Neural cell (in vitro differentiated cells): ENCODE measurements at regions not wholly inside any gene's neighbourhood (a gene's known extent, or its start where the extent isn't known, plus 50 kb on each side); places are given as distances from the start of the nearest gene placed in this dataset.

Source experiments
- H2AFZ ChIP-seq: fragments of 200-600, 300-800 bp; sonication (generic), shearing (Covaris generic); 2 replicates; pipeline ENCODE4 v1.6.0; 2014; ENCODE audit warnings: low read depth, mild to moderate bottlenecking, antibody characterized with exemption, low read length, moderate library complexity
- H3F3A ChIP-seq: fragments of 200-600 bp; shearing (Covaris generic); 2 replicates; pipeline ENCODE4 v1.6.1; 2016; ENCODE audit warnings: mild to moderate bottlenecking, moderate library complexity, mixed read lengths, antibody characterized with exemption, low read length; ENCODE audit not compliant: insufficient read depth, poor library complexity, severe bottlenecking
- H3K27ac ChIP-seq: fragments of 200-600, 300-800 bp; sonication (generic), shearing (Covaris generic); 2 replicates; pipeline ENCODE4 v1.5.1; 2014; ENCODE audit warnings: mild to moderate bottlenecking, low read length, moderate library complexity
- H3K27me3 ChIP-seq: fragments of 300-800, 200-600 bp; sonication (generic), shearing (Covaris generic); 2 replicates; pipeline ENCODE4 v1.6.0; 2014; ENCODE audit warnings: mild to moderate bottlenecking, low read depth, low read length, moderate library complexity; ENCODE audit not compliant: insufficient read depth
- H3K36me3 ChIP-seq: fragments of 300-800, 200-600 bp; sonication (generic), shearing (Covaris generic); 2 replicates; pipeline ENCODE4 v1.5.1; 2014; ENCODE audit warnings: mild to moderate bottlenecking, antibody characterized with exemption, low read length, moderate library complexity; ENCODE audit not compliant: insufficient read depth
- H3K4me2 ChIP-seq: fragments of 300-800, 200-600 bp; sonication (generic), shearing (Covaris generic); 2 replicates; pipeline ENCODE4 v1.6.0; 2014; ENCODE audit warnings: mild to moderate bottlenecking, low read length
- H3K4me3 ChIP-seq: fragments of 300-800, 200-600 bp; sonication (generic), shearing (Covaris generic); 2 replicates; pipeline ENCODE4 v1.5.1; 2014; ENCODE audit warnings: mild to moderate bottlenecking, low read length, moderate library complexity
- H3K79me2 ChIP-seq: fragments of 200-600 bp; shearing (Covaris generic); replicated peaks from 2 replicates; pipeline ENCODE4 v1.6.0; 2014; ENCODE audit warnings: mild to moderate bottlenecking, low read length, moderate library complexity; ENCODE audit not compliant: insufficient read depth
- H3K9ac ChIP-seq: fragments of 300-800, 200-600 bp; sonication (generic), shearing (Covaris generic); 2 replicates; pipeline ENCODE4 v1.6.1; 2016; ENCODE audit warnings: mild to moderate bottlenecking, low read length, mixed read lengths
- H3K9me2 ChIP-seq: fragments of 200-600 bp; shearing (Covaris generic); 2 replicates; pipeline ENCODE4 v1.6.1; 2016; ENCODE audit warnings: mild to moderate bottlenecking, low read length, mixed read lengths; ENCODE audit not compliant: insufficient read depth
- H3K9me3 ChIP-seq: fragments of 200-600, 300-800 bp; sonication (generic), shearing (Covaris generic); 2 replicates; pipeline ENCODE4 v1.6.1; 2016; ENCODE audit warnings: mild to moderate bottlenecking, mixed run types, low read length, moderate library complexity, mixed read lengths
- H4K20me1 ChIP-seq: fragments of 200-600 bp; shearing (Covaris generic); 2 replicates; pipeline ENCODE4 v1.6.1; 2016; ENCODE audit warnings: mild to moderate bottlenecking, mixed run types; ENCODE audit not compliant: insufficient read depth
- EP300 ChIP-seq: fragments of 450-650 bp; conservative IDR thresholded peaks from 2 replicates; pipeline ENCODE4 v1.6.1; 2014; ENCODE audit warnings: antibody characterized with exemption, mild to moderate bottlenecking, moderate library complexity; ENCODE audit not compliant: poor library complexity, severe bottlenecking
- EZH2 ChIP-seq: fragments of 200-600, 300-800 bp; shearing (Covaris generic), sonication (generic); IDR thresholded peaks from 2 replicates; pipeline ENCODE4 v1.6.1; 2014; ENCODE audit warnings: antibody characterized with exemption, low read length, borderline replicate concordance, mild to moderate bottlenecking; ENCODE audit not compliant: insufficient read depth, poor library complexity, severe bottlenecking
- MXI1 ChIP-seq: fragments of 450-650 bp; conservative IDR thresholded peaks from 2 replicates; pipeline ENCODE4 v1.6.1; 2014; ENCODE audit warnings: antibody characterized with exemption, mild to moderate bottlenecking; ENCODE audit not compliant: poor library complexity, severe bottlenecking
- POLR2AphosphoS5 ChIP-seq: IDR thresholded peaks from 2 replicates; pipeline ENCODE4 v1.6.1; 2012
- RAD21 ChIP-seq: fragments of 450-650 bp; conservative IDR thresholded peaks from 2 replicates; pipeline ENCODE4 v1.6.1; 2014; ENCODE audit warnings: antibody characterized with exemption, mild to moderate bottlenecking, moderate library complexity
- SMC3 ChIP-seq: fragments of 450-650 bp; conservative IDR thresholded peaks from 2 replicates; pipeline ENCODE4 v1.6.1; 2014; ENCODE audit warnings: antibody characterized with exemption, mild to moderate bottlenecking, moderate library complexity; ENCODE audit not compliant: poor library complexity
- TAF1 ChIP-seq: IDR thresholded peaks from 2 replicates; pipeline ENCODE4 v1.6.1; 2012; ENCODE audit warnings: low read depth
- TF ChIP-seq, protein P1 (sequence below): IDR thresholded peaks from 2 replicates; pipeline ENCODE4 v1.6.1; 2012; ENCODE audit warnings: borderline replicate concordance
- TF ChIP-seq, protein P2 (sequence below): fragments of 450-650 bp; IDR thresholded peaks from 2 replicates; pipeline ENCODE4 v1.5.1; 2014; ENCODE audit warnings: antibody characterized with exemption, mild to moderate bottlenecking, moderate library complexity; ENCODE audit not compliant: poor library complexity, severe bottlenecking

DNA sequence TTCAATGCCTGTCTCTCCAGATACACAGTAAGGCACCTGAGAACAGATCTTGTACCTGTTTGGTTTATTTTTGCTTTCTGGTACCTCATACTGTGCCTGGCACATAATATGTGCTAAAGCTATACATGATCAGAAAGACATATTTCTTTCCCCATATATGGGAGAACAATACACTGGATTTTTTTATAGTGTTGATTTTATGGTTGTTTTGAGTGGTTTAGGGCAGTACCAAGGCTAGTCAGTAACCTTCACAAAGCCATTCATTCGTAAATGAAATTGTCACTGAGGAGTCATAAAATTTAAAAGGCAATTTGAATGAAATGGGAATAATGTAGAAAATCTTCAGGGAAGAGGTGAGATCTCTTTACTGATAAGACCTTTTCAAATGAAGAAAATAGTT lies 810.2 kb downstream of the TUSC7 start:
- Histone ChIP-seq H3F3A (no peaks in the 10 kb centered on the region), H3K9me3 (no peaks in the 10 kb centered on the region), H2AFZ (no peak overlapping the region), H3K4me3 (no peak overlapping the region), H4K20me1 (no peaks in the 10 kb centered on the region), H3K36me3 (no peaks in the 10 kb centered on the region), H3K27me3 (no peaks in the 10 kb centered on the region), H3K4me2 (no peak overlapping the region), H3K79me2 (no peaks in the 10 kb centered on the region), H3K27ac (no peak overlapping the region), H3K9me2 (no peaks in the 10 kb centered on the region), H3K9ac (no peak overlapping the region)
- no peak for TF ChIP-seq TAF1
- TF ChIP-seq POLR2AphosphoS5: no peak
- TF ChIP-seq RAD21: no peak
- no peak for TF ChIP-seq SMC3
- TF ChIP-seq, protein P1, sequence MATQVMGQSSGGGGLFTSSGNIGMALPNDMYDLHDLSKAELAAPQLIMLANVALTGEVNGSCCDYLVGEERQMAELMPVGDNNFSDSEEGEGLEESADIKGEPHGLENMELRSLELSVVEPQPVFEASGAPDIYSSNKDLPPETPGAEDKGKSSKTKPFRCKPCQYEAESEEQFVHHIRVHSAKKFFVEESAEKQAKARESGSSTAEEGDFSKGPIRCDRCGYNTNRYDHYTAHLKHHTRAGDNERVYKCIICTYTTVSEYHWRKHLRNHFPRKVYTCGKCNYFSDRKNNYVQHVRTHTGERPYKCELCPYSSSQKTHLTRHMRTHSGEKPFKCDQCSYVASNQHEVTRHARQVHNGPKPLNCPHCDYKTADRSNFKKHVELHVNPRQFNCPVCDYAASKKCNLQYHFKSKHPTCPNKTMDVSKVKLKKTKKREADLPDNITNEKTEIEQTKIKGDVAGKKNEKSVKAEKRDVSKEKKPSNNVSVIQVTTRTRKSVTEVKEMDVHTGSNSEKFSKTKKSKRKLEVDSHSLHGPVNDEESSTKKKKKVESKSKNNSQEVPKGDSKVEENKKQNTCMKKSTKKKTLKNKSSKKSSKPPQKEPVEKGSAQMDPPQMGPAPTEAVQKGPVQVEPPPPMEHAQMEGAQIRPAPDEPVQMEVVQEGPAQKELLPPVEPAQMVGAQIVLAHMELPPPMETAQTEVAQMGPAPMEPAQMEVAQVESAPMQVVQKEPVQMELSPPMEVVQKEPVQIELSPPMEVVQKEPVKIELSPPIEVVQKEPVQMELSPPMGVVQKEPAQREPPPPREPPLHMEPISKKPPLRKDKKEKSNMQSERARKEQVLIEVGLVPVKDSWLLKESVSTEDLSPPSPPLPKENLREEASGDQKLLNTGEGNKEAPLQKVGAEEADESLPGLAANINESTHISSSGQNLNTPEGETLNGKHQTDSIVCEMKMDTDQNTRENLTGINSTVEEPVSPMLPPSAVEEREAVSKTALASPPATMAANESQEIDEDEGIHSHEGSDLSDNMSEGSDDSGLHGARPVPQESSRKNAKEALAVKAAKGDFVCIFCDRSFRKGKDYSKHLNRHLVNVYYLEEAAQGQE: no peak
- no peak for TF ChIP-seq EP300
- no peak for TF ChIP-seq MXI1
- TF ChIP-seq, protein P2, sequence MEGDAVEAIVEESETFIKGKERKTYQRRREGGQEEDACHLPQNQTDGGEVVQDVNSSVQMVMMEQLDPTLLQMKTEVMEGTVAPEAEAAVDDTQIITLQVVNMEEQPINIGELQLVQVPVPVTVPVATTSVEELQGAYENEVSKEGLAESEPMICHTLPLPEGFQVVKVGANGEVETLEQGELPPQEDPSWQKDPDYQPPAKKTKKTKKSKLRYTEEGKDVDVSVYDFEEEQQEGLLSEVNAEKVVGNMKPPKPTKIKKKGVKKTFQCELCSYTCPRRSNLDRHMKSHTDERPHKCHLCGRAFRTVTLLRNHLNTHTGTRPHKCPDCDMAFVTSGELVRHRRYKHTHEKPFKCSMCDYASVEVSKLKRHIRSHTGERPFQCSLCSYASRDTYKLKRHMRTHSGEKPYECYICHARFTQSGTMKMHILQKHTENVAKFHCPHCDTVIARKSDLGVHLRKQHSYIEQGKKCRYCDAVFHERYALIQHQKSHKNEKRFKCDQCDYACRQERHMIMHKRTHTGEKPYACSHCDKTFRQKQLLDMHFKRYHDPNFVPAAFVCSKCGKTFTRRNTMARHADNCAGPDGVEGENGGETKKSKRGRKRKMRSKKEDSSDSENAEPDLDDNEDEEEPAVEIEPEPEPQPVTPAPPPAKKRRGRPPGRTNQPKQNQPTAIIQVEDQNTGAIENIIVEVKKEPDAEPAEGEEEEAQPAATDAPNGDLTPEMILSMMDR: no peak
- TF ChIP-seq EZH2: no peak

DNA sequence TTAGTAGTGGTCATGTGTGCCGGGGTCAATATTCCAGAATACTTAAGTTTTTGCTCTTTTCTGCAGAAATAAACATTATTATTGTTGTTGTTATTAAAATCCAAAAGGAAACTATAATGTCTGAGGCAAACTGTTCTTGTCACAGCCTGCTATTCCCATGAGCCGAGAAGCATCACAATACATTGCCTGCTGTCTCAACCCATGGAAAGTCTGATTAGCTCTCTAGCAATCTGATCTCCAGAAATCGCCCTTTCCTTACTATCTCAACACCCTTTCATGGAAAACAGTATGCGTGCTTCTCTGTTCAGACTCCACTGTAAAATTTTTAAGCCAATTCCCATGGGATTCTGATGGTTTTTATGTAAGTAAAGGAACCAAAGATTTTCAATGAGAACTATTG lies 811.0 kb downstream of the TUSC7 start:
- Histone ChIP-seq H3K9me2 (no peaks in the 10 kb centered on the region), H3K4me2 (no peak overlapping the region), H3F3A (no peaks in the 10 kb centered on the region), H2AFZ (no peak overlapping the region), H4K20me1 (no peaks in the 10 kb centered on the region), H3K79me2 (no peaks in the 10 kb centered on the region), H3K36me3 (no peaks in the 10 kb centered on the region), H3K27ac (peak overlapping the region; percentile 18), H3K27me3 (no peaks in the 10 kb centered on the region), H3K9me3 (no peaks in the 10 kb centered on the region), H3K4me3 (no peak overlapping the region), H3K9ac (no peak overlapping the region)
- TF ChIP-seq SMC3: no peak
- TF ChIP-seq EP300: no peak
- TF ChIP-seq, protein P1: no peak
- TF ChIP-seq POLR2AphosphoS5: no peak
- TF ChIP-seq MXI1: no peak
- no peak for TF ChIP-seq EZH2
- no peak for TF ChIP-seq TAF1
- no peak for TF ChIP-seq RAD21
- TF ChIP-seq, protein P2: no peak
